PFSK-1 (cell line): ENCODE measurements at regions not wholly inside any gene's neighbourhood (a gene's known extent, or its start where the extent isn't known, plus 50 kb on each side); places are given as distances from the start of the nearest gene placed in this dataset.

Source experiments
- FOXP2 ChIP-seq: optimal IDR thresholded peaks from 2 replicates; pipeline ENCODE3; 2011; ENCODE audit warnings: borderline replicate concordance, control low read depth, inconsistent platforms; ENCODE audit not compliant: insufficient read depth; ENCODE audit errors: extremely low read length, extremely low read depth
- POLR2AphosphoS5 ChIP-seq: IDR thresholded peaks from 2 replicates; pipeline ENCODE4 v1.6.1; 2012; ENCODE audit warnings: low read depth, mild to moderate bottlenecking, control low read depth, low read length, moderate library complexity
- REST ChIP-seq, 2 experiments: IDR thresholded peaks; 2 replicates each; pipeline versions ENCODE4 v1.6.1 to v1.8.0; 2011 to 2012; ENCODE audit warnings: low read depth in 2 of 2, low read length in 2 of 2, control low read depth in 1 of 2, inconsistent platforms in 1 of 2, mild to moderate bottlenecking in 1 of 2, moderate library complexity in 1 of 2; ENCODE audit not compliant: insufficient read depth in 1 of 2
- SIN3A ChIP-seq: IDR thresholded peaks from 2 replicates; pipeline ENCODE4 v1.6.1; 2012; ENCODE audit warnings: mild to moderate bottlenecking, low read length, moderate library complexity, borderline replicate concordance; ENCODE audit not compliant: insufficient read depth
- TAF1 ChIP-seq: IDR thresholded peaks from 2 replicates; pipeline ENCODE4 v1.6.1; 2012; ENCODE audit warnings: low read length, control low read depth, borderline replicate concordance; ENCODE audit not compliant: insufficient read depth

- TF ChIP-seq SIN3A: no peak
Measured at GRCh38 chr1:4091996-4092395, 191.9 kb upstream of the C1orf174 start.

GRCh38 chr1:4093856-4094565 lies 193.9 kb upstream of the C1orf174 start:
- TF ChIP-seq SIN3A: no peak
- TF ChIP-seq FOXP2: no peak

- no peak for TF ChIP-seq POLR2AphosphoS5
- TF ChIP-seq SIN3A: no peak
- no peak for TF ChIP-seq REST (IDR thresholded peaks at IDR 0.05; ENCODE audit: insufficient read depth in 1 of 2, low read depth in 2 of 2, low read length in 2 of 2)
- no peak for TF ChIP-seq TAF1
- TF ChIP-seq FOXP2: no peak
Measured at GRCh38 chr1:4095433-4095971, 195.4 kb upstream of the C1orf174 start.

- TF ChIP-seq FOXP2: no peak
- no peak for TF ChIP-seq POLR2AphosphoS5
- no peak for TF ChIP-seq REST (IDR thresholded peaks at IDR 0.05; ENCODE audit: insufficient read depth in 1 of 2, low read depth in 2 of 2, low read length in 2 of 2)
- no peak for TF ChIP-seq TAF1
- TF ChIP-seq SIN3A: no peak
Measured at GRCh38 chr1:4101459-4102161, 201.5 kb upstream of the C1orf174 start.

GRCh38 chr1:4105300-4105880 lies 205.3 kb upstream of the C1orf174 start:
- TF ChIP-seq POLR2AphosphoS5 (no peak), SIN3A (no peak), REST (IDR thresholded peaks at IDR 0.05; ENCODE audit: insufficient read depth in 1 of 2, low read depth in 2 of 2, low read length in 2 of 2) (no peak)

GRCh38 chr1:4106731-4107130 lies 206.7 kb upstream of the C1orf174 start:
- TF ChIP-seq SIN3A (no peak), FOXP2 (no peak), POLR2AphosphoS5 (no peak), REST (IDR thresholded peaks at IDR 0.05; ENCODE audit: insufficient read depth in 1 of 2, low read depth in 2 of 2, low read length in 2 of 2) (no peak), TAF1 (no peak)
